ENCODE measurements at regions not wholly inside any gene's neighbourhood (a gene's known extent, or its start where the extent isn't known, plus 50 kb on each side); places are given as distances from the start of the nearest gene placed in this dataset.

DNA sequence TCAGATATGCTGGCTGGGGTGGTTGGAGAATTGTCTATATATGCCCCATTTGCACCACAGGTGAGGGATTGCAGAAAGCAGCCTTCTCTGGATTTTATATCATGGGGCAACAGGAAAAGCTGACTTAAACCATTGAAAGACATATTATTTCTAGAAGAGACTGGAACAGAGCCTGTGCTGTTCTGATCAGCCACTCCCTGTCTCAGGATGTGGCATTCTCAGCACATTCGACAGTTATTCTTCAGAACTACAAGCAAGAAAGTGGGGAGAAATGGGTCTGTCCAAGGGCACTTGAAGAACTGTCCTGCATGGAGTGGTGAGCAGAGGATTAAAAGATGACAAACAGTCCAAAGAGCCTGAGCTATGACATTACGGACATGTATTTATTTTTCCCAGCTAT lies 67.8 kb upstream of the EPHA5 start:
- no peak for TF ChIP-seq CTCF (conservative IDR thresholded peaks at IDR 0.05 in 1 of 2, IDR thresholded peaks at IDR 0.05 in 1 of 2; ENCODE audit: extremely low read depth in 1 of 2, insufficient read depth in 1 of 2, low read depth in 1 of 2, low read length in 2 of 2)
- TF ChIP-seq EZH2 (IDR thresholded peaks at IDR 0.05; ENCODE audit: borderline replicate concordance, low read length): no peak
